Psoas muscle (tissue), 7 donors: ENCODE measurements at regions not wholly inside any gene's neighbourhood (a gene's known extent, or its start where the extent isn't known, plus 50 kb on each side); places are given as distances from the start of the nearest gene placed in this dataset.
A peak's percentile ranks its signal among the peaks of the same experiment; 100 is the strongest.

Experiments used
- ATAC-seq, 4 donors: fragments of 200-7000 bp; cut with Tn5 transposase; one replicate each; pipeline ENCODE4 v1.9.1; 2020; ENCODE audit warnings: moderate library complexity in 3 of 4, mild to moderate bottlenecking in 2 of 4
- DNase-seq, 2 donors: peaks; one replicate each; pipeline ENCODE4 v3.0.0-alpha.2; 2020
- H3K27ac ChIP-seq: fragments of 200-600 bp; one replicate; pipeline ENCODE4 v1.8.0; 2022
- H3K27me3 ChIP-seq, 3 donors: fragments of 200-600 bp in 1 of 3; one replicate each; pipeline versions ENCODE4 v1.6.1 to v1.8.0; 2013 to 2022; ENCODE audit warnings: low read length in 2 of 3, mild to moderate bottlenecking in 2 of 3, moderate library complexity in 1 of 3; ENCODE audit not compliant: insufficient read depth in 3 of 3
- H3K36me3 ChIP-seq, 2 donors: fragments of 200-600 bp in 1 of 2; one replicate each; pipeline versions ENCODE4 v1.6.1 to v1.8.0; 2013 to 2022; ENCODE audit warnings: low read depth in 1 of 2, mild to moderate bottlenecking in 1 of 2, moderate library complexity in 1 of 2; ENCODE audit not compliant: insufficient read depth in 1 of 2
- H3K4me1 ChIP-seq: fragments of 200-600 bp; one replicate; pipeline ENCODE4 v1.8.0; 2022
- H3K4me3 ChIP-seq: fragments of 200-600 bp; one replicate; pipeline ENCODE4 v1.8.0; 2022; ENCODE audit warnings: mild to moderate bottlenecking
- H3K9me3 ChIP-seq: fragments of 200-600 bp; one replicate; pipeline ENCODE4 v1.8.0; 2022
- WGBS, 3 donors: extraction: QIAGEN DNeasy Blood & Tissue Kit; methylation state at CpG; one replicate each; pipeline versions ENCODE4 v1.1.6 to v1.1.7; 2013; 5-methylcytosine and 5-hydroxymethylcytosine counted together
- intact Hi-C, 2 donors: fragments of 100-400 bp; cut with DNase I; formaldehyde crosslinking; loops; one replicate each; pipeline versions ENCODE4 v1.11.0 to v1.14.2; 2022
- TF ChIP-seq, protein P1 (sequence below): fragments of 200-600 bp; IDR thresholded peaks from one replicate; pipeline ENCODE4 v1.8.0; 2022; ENCODE audit warnings: antibody characterized with exemption
- donor health status: healthy with polysubstance abuse.
- donor health status: DM: no; HTN: no; CAD: no; lungs with moderate emphysema.
- donor health status: Bipolar disorder and iron deficiency.
- donor health status: healthy.
- donor health status: DM: yes; HTN: yes; CAD: no.
- donor health status: DM: no; HTN: no; CAD: no.
- donor health status: DM: yes; HTN: yes; CAD: no.

DNA sequence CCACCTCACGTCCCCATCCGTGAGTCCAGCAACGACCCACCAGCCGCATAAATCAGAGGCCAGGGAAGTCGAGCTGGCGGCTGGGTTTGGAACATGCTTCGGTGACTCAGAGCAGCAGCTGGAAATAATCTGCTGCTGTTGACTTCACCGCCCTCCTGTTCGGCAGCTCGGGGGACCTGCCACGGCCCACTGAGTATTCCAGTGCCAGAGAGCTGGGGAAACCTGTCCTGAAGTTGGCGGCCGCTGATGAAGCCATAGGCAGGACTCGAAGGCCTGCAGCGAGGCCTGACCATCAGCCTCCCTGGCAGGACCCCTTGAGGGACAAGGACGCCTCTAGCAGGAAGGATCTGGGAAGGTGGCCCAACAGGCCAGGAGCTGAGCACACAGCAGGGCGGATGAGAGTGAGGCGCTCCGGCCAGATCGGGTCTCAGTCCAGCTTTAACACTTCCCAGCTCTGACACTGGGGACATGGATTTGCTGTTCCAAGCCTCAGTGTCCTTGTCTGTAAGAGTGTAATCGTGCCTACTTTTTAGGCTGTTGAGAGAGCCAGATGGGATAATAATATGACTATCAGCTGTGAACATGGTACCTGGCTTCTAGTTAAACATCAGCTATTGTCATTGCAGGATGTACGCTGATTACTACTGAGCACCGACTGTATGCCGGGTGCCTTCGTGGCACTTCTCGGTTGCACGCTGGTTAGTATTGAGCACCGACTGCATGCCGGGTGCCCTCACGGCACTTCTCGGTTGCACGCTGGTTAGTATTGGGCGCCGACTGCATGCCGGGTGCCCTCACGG lies 50.4 kb upstream of the CIBAR2 start:
- H3K4me3 ChIP-seq = peak overlapping the region; percentile 6
- TF ChIP-seq, protein P1, sequence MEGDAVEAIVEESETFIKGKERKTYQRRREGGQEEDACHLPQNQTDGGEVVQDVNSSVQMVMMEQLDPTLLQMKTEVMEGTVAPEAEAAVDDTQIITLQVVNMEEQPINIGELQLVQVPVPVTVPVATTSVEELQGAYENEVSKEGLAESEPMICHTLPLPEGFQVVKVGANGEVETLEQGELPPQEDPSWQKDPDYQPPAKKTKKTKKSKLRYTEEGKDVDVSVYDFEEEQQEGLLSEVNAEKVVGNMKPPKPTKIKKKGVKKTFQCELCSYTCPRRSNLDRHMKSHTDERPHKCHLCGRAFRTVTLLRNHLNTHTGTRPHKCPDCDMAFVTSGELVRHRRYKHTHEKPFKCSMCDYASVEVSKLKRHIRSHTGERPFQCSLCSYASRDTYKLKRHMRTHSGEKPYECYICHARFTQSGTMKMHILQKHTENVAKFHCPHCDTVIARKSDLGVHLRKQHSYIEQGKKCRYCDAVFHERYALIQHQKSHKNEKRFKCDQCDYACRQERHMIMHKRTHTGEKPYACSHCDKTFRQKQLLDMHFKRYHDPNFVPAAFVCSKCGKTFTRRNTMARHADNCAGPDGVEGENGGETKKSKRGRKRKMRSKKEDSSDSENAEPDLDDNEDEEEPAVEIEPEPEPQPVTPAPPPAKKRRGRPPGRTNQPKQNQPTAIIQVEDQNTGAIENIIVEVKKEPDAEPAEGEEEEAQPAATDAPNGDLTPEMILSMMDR = no peak
- peak; percentile 82 to 89 for DNase-seq
- WGBS, 3 donors = 39 to 47% (median 39%) methylated on average over 36 of the region's 36 CpGs
- no peaks in the 10 kb centered on the region for H3K36me3 ChIP-seq
- H3K9me3 ChIP-seq = no peaks in the 10 kb centered on the region
- peak; percentile 84 to 87 (median 85) for ATAC-seq
- no peaks in the 10 kb centered on the region for H3K27me3 ChIP-seq
- intact Hi-C loops = loop anchor here in 1 of 2 donors (5.0 kb wide), 1 partner anchor 35 kb away; no protein-coding TSS in a partner anchor
- H3K27ac ChIP-seq = peak overlapping the region; percentile 86
- peaks cover 81% of the 10 kb centered on the region for H3K4me1 ChIP-seq

DNA sequence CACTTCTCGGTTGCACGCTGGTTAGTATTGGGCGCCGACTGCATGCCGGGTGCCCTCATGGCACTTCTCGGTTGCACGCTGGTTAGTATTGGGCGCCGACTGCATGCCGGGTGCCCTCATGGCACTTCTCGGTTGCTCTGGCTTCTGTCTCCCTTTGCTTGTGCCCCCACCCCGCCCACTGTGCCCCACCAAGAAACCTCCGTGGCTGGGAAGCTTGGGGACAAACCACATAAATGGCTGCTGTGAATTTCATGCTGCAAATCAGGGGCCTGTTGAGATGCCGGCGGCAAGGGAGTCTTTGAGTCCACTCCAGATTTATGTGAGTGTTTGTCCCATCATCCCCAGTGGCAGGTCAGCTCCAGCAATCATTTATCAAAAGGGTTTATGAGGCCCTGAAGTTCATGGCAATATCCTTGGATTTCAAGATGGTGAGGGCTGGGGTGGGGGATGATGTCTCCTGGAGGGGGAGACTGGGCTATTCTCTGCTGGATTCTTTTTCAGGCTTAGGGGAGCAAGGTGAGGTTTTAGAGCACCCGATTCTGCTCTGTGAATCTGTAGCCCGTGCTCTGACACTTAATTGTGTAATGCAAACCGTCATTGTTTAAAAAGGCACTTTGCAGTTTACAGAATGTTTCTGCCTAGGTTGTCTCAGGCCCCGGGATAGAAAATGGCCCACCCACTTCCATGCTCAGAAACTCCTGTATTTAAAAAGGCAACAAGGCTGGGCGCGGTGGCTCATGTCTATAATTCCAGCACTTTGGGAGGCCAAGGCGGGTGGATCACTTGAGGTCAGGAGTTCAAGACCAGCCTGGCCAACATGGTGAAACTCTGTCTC lies 51.2 kb upstream of the CIBAR2 start:
- TF ChIP-seq, protein P1 = no peak
- no peaks in the 10 kb centered on the region for H3K36me3 ChIP-seq
- H3K27me3 ChIP-seq = no peaks in the 10 kb centered on the region
- WGBS, 3 donors = 80 to 86% (median 83%) methylated on average over 22 of the region's 22 CpGs
- intact Hi-C loops = loop anchor here in 1 of 2 donors (5.0 kb wide), 1 partner anchor 36 kb away; no protein-coding TSS in a partner anchor
- no peaks in the 10 kb centered on the region for H3K9me3 ChIP-seq
- peak overlapping the region; percentile 6 for H3K4me3 ChIP-seq
- peak in 1 of 2 donors; percentile 50 for DNase-seq
- no peak for ATAC-seq
- peak overlapping the region; percentile 86 for H3K27ac ChIP-seq
- H3K4me1 ChIP-seq = peaks cover 83% of the 10 kb centered on the region

DNA sequence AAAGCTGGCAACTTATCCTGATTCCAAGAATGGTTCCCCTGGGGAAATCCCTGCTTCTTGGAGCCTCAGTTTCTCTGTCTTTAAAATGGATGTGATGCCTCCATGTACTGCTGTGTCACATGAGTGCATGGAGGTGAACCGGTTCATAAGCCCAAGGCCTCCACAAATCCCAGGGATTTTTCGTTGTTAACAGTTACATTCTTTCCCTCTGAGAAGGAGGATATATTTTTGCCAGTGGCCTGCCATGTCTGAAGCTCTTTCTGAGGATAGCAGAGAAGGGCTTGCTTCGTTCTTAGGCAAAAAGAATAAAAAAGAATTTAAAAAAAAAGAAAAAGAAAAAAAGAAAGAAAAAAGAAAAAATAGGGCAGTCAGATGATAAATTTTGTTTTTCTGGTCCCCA lies 52.2 kb upstream of the CIBAR2 start:
- 69 to 82% (median 79%) methylated on average over 3 of the region's 3 CpGs for WGBS, 3 donors
- no peaks in the 10 kb centered on the region for H3K36me3 ChIP-seq
- TF ChIP-seq, protein P1 = no peak
- no peaks in the 10 kb centered on the region for H3K9me3 ChIP-seq
- DNase-seq = no peak
- intact Hi-C loops = loop anchor here in 1 of 2 donors (5.0 kb wide), 1 partner anchor 37 kb away; no protein-coding TSS in a partner anchor
- H3K4me1 ChIP-seq = peaks cover 77% of the 10 kb centered on the region
- H3K27ac ChIP-seq = peak overlapping the region; percentile 16
- no peak overlapping the region for H3K4me3 ChIP-seq
- ATAC-seq = no peak
- H3K27me3 ChIP-seq = no peaks in the 10 kb centered on the region

DNA sequence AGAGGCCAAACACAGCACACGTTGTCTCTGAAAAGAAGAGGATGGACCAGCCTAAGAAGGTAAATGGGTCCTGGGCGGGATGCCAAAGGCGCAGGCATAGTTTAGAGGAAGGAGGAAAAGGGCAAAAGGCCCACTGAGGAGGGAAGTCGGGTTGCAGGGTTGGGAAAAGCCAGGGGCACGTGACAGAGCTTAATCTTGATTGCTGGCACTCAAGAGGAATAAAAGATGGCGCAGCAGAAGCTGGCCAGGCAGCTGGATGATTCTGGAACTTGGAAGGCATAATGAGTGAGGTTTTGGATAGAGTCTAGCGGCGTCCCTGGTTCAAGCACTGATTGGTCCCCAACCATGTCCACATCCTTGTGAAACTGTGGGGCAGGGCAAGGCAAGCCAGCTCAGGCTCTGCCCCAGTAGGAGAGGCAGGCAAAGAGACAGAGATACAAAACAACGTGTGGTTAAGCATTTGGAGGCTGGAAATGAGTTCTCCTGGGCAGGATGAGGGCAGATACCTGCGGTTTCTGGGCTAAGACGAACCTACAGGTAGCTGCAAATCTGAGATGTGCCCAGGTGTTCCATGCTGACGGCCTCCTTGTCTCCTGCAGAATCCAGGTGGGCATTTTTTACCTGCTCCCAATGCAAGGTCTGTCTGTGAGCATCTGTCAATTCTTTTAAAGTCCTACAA lies 52.7 kb upstream of the CIBAR2 start:
- H3K36me3 ChIP-seq = no peaks in the 10 kb centered on the region
- H3K4me3 ChIP-seq = no peak overlapping the region
- TF ChIP-seq, protein P1 = no peak
- H3K27me3 ChIP-seq = no peaks in the 10 kb centered on the region
- H3K4me1 ChIP-seq = peaks cover 73% of the 10 kb centered on the region
- ATAC-seq (no peak), DNase-seq (peak; percentile 35 to 64)
- H3K9me3 ChIP-seq = no peaks in the 10 kb centered on the region
- peak overlapping the region; percentile 16 for H3K27ac ChIP-seq
- WGBS, 3 donors = 65 to 76% (median 67%) methylated on average over 12 of the region's 12 CpGs
- intact Hi-C loops = loop anchor here in 1 of 2 donors (5.0 kb wide), 1 partner anchor 38 kb away; no protein-coding TSS in a partner anchor
